Mononuclear cell (primary cell): ENCODE measurements at regions not wholly inside any gene's neighbourhood (a gene's known extent, or its start where the extent isn't known, plus 50 kb on each side); places are given as distances from the start of the nearest gene placed in this dataset.
"Not testable (repeated sequence)": the region's sequence is repeated elsewhere in the genome, so short reads cannot be mapped to it uniquely, and the experiment has no call there.

Experiments
- H3K27me3 ChIP-seq: 2 replicates; pipeline ENCODE4 v1.6.0; 2011; ENCODE audit warnings: low read length, control low read depth; ENCODE audit not compliant: insufficient read depth
- H3K4me1 ChIP-seq: 2 replicates; pipeline ENCODE4 v1.5.1; 2011; ENCODE audit warnings: mild to moderate bottlenecking, low read length, control low read depth; ENCODE audit not compliant: insufficient read depth
- H3K4me3 ChIP-seq: 2 replicates; pipeline ENCODE4 v1.5.1; 2011; ENCODE audit warnings: mild to moderate bottlenecking, low read length, moderate library complexity
- H3K9me3 ChIP-seq: 2 replicates; pipeline ENCODE4 v1.5.1; 2011; ENCODE audit warnings: low read depth, mild to moderate bottlenecking, control low read depth, low read length

DNA sequence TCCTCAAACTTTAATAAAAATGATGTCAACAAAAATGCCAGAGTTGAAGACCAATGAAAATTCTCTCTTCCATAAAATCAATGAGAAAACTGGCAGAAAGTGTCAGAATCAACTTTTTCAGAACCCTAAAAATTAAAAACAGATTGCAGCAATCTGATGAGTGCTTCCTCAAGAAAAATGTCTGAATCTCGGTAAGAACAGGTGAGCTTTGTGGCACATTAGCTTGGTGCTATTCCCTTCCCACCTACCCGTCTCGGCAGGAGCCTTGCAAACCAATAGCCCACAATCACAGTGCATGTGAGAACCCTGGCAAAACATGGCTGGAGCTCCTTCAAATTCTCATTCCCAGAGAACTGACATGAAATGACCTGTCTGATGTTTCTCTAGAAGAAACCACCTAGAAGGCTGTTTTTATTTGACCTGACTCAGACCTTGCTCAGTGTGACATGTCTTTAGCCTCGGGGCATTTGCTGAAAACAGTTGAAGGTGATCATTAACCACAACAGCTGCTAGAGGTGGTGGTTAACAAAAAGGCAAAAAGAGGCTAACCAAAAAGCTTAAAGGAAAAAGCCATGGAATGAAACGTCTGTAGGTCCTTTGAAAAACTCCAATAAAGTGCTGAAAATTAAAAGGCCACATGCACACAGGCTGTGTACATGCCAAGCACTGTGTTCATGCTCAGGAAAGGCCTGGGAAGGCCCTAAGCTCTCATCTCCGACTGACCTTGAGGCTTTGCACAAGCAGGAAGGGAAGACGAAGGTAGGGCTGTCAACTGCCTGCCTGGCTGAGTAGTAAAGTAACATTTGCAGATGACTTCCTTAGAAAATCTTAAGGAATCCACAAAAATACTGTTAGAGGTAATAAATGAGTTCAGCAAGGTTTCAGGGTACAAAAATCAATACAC lies 253.0 kb upstream of the NSMCE3 start:
- Histone ChIP-seq H3K4me3 (no peak overlapping the region), H3K27me3 (no peaks in the 10 kb centered on the region), H3K4me1 (no peaks in the 10 kb centered on the region)

DNA sequence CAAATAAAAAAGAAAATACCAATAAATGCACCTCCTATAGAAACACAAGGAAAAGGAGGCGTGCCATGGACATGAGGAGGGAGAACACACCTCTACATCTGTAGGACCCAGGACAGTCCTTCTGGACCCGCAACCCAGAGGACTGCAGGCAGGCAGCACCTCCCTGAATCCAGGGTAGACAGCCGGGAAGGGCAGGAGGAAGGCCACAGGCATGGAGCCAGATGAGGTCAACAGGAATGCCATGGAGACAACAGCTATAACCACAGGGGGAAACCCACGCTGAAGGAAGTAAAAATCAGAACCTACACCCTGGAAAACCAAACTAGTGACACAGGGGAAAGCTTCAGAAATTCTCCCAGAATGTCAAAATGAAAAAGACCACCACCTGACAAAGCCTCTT lies 248.8 kb upstream of the NSMCE3 start:
- no peaks in the 10 kb centered on the region for H3K27me3 ChIP-seq

More for the DNA sequence above, 253.0 kb upstream of the NSMCE3 start:
- H3K9me3 ChIP-seq, result no peaks in the 10 kb centered on the region

DNA sequence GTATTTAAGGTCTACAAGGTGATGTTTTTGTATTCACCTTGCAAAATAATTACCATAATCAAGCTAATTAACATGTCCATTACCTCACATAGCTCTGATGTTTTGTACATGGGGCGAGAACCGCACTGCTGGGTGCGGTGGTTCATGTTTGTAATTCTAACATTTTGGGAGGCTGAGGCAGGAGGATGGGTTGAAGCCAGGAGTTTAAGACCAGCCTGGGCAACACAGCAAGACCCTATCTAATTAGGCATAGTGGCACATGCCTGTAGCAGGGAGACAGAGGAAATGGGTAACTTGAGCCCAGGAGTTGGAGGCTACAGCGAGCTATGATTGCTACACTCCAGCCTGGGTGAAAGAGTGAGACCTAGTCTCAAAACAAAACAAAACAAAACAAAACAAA lies 248.2 kb upstream of the NSMCE3 start:
- Histone ChIP-seq H3K4me3 (no peak overlapping the region), H3K27me3 (no peaks in the 10 kb centered on the region), H3K4me1 (no peaks in the 10 kb centered on the region), H3K9me3 (no peaks in the 10 kb centered on the region)

More for the DNA sequence above, 248.8 kb upstream of the NSMCE3 start:
- Histone ChIP-seq H3K9me3 (no peaks in the 10 kb centered on the region), H3K4me1 (no peaks in the 10 kb centered on the region), H3K4me3 (no peak overlapping the region)

DNA sequence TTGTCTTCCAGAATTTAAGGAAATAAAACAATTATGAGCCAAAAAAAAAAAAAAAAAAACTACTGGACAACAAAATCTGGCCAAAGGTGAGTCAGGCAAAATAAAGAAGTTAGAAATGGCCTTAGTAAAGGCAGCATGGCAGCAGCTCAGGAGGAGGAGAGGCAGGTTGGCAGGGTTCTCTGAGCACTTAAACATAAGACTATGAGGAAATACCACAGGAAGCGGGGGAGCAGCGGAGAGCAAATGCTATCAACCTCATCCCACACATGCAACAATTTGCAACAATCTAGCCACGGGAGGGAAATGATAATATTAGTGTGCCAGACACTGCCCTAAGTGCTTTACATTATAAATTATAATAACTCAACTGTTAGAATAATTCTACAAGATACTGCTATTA lies 247.3 kb upstream of the NSMCE3 start:
- no peaks in the 10 kb centered on the region for H3K4me1 ChIP-seq
- no peak overlapping the region for H3K4me3 ChIP-seq
- H3K27me3 ChIP-seq, result no peaks in the 10 kb centered on the region
- no peaks in the 10 kb centered on the region for H3K9me3 ChIP-seq

DNA sequence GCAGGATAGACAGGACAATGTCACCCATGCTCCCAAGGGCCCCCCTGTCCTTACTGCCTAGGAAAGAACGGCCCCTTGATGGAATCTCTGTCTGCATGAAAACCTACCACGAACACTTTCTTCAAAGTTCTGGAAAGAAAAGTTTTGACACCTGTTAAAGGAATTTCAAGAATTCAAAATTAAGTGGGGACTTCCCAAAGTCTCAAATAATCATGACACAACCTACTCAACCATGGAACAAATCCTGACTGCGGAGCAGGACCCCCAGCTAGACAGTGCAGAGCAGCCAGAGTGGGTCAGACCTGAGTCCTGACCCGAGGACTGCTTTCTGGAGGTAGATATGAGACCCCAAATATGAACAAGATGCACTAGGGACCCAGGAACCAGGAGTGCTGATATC lies 245.3 kb upstream of the NSMCE3 start:
- Histone ChIP-seq H3K4me1 (no peaks in the 10 kb centered on the region), H3K9me3 (no peaks in the 10 kb centered on the region), H3K4me3 (no peak overlapping the region), H3K27me3 (no peaks in the 10 kb centered on the region)

DNA sequence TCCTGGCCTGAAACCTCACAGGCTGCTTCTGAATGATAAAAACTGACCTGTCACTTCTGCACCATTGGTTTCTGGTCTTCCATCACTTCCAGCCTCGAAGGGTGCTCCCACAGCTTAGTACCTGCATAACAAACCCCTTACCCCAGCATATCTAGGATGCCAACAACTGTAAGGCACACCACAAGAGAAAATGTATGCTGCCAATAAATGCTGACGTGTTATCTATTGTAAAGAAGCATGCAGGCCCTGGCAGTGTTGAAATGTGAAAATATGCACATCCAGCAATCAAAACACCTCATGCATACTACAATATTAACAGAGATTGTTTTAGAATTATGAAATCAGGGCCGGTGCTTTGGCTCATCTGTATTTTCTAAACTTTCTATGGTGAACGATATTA lies 242.0 kb upstream of the NSMCE3 start:
- no peaks in the 10 kb centered on the region for H3K9me3 ChIP-seq
- H3K4me1 ChIP-seq, result no peaks in the 10 kb centered on the region
- no peaks in the 10 kb centered on the region for H3K27me3 ChIP-seq
- H3K4me3 ChIP-seq, result no peak overlapping the region

DNA sequence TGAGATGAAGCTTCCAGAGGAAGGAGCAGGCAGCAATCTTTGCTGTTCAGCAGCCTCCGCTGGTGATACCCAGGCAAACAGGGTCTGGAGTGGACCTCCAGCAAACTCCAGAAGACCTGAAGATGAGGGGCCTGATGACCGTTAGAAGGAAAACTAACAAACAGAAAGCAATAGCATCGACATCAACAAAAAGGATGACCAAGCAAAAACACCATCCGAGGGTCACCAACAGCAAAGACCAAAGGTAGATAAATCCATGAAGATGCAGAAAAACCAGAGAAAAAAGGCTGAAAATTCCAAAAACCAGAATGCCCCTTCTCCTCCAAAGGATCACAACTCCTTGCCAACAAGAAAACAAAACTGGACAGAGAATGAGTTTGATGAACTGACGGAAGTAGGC lies 235.9 kb upstream of the NSMCE3 start:
- not testable (repeated sequence) for H3K27me3 ChIP-seq, H3K4me1 ChIP-seq, H3K9me3 ChIP-seq, H3K4me3 ChIP-seq

DNA sequence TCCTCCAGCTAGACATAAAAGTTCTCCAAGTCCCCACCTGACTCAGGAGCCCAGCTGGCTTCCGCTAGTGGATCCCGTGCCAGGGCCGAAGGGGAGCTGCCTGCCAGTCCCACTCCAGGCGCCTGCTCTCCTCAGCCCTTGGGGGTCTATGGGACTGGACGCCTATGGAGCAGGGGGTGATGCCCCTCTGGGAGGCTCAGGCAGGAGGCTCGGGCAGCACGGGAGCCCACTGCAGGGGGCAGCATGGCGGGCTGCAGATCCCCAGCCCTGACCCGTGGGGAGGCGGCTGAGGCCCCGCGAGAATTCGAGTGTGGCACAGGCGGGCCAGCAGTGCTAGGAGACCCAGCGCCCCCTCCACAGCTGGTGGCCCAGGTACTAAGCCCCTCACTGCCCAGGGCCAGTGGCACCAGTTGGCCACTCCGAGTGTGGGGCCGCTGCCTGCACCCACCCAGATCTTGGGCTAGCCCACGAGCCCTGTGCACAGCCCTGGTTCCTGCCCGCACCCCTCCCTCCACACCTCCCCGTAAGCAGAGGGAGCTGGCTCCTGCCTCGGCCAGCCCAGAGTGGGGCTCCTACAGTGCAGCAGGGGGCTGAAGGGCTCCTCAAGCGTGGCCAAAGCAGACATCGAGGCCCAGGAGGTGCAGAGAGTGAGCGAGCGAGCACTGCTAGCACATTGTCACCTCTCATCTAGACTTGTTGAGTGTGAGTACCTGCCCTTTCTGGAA lies 221.3 kb upstream of the NSMCE3 start:
- Histone ChIP-seq H3K9me3 (no peaks in the 10 kb centered on the region), H3K4me1 (no peaks in the 10 kb centered on the region), H3K4me3 (no peak overlapping the region), H3K27me3 (no peaks in the 10 kb centered on the region)

DNA sequence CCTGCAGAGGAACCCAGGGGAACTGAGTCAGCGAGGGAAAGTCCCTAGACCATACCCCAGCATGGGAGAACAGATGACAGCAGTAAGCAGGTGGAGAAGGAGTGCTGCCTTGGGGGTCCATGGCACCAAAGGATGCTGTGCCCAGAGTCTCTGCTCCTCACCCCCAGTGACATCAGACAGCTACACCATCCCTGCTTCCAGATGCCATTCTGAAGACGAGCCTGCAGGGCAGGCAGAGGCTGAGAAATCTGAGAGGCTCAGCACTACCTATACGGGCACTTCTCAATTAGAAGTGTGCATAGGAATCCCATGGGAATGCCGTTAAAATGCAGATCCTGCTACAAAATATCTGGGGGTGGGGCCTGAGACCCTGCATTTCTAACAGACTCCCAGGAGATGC lies 211.3 kb upstream of the NSMCE3 start:
- no peaks in the 10 kb centered on the region for H3K9me3 ChIP-seq
- no peak overlapping the region for H3K4me3 ChIP-seq
- no peaks in the 10 kb centered on the region for H3K27me3 ChIP-seq
- H3K4me1 ChIP-seq, result no peaks in the 10 kb centered on the region

DNA sequence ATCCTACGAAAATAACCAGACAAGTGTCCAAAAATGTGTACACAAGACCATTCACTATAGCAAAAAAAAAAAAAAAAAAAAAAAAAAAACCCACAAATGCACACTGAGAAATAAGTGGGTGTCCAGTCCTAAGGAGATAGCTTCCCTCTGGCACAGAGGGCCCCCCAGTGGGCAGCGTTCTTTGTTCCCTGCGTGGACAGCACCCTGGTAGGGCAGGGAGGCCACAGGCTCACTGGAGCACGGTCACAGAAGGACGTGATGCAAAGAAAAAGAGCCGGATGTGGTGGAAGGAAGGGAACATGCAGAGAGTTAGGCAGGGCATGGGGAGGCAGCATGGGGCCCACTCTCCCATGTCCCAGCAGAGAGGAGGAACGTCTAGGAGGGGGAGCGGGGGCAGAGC lies 210.7 kb upstream of the NSMCE3 start:
- no peaks in the 10 kb centered on the region for H3K9me3 ChIP-seq
- no peak overlapping the region for H3K4me3 ChIP-seq
- H3K27me3 ChIP-seq, result no peaks in the 10 kb centered on the region
- H3K4me1 ChIP-seq, result no peaks in the 10 kb centered on the region

DNA sequence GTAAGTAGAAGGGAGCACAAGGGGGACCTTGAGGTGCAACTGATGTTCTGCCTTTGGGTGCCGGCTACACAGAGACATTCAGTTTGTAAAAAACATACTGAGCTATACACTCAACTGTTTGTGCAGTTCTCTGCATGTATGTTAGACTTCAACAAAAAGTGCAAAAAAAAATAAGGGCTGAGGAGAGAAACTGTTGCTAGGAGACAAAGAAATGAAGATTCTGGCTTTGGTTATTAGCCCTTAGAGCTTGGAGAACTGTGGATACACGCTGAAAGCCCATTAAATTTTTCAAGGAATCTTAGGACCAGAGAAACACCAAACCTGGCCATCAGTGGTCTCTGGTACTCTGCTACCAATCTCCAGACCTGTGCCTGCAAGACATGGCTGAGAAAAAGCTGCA lies 207.6 kb upstream of the NSMCE3 start:
- Histone ChIP-seq H3K9me3 (no peaks in the 10 kb centered on the region), H3K4me3 (no peak overlapping the region), H3K27me3 (no peaks in the 10 kb centered on the region), H3K4me1 (no peaks in the 10 kb centered on the region)

DNA sequence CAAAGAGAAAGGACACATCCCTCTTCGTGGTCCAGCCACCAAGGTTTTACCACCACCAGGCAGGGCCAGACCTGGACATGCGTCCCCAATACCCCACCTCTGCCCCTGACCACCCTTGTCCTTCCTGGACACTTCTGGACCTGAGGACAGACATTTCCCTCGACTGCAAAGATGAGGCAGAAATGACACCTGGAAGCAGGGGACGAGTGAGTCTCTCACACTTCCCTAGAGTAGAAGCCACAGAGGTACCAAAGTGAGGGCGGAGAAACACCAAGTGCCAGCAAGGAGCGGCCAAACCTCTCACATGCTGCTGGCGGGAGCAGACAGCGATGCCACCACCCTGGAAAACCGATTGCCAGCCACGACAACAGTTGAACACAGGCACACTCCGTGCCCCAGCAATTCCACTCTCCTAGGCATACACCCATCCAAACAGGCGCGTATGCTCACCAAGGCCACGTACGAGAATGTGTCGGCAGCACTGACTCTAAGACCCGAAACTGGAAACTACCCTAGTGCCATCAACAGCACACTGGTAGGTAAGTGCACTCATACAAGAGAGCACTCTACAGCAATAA lies 207.0 kb upstream of the NSMCE3 start:
- Histone ChIP-seq H3K27me3 (no peaks in the 10 kb centered on the region), H3K4me1 (no peaks in the 10 kb centered on the region), H3K4me3 (no peak overlapping the region), H3K9me3 (no peaks in the 10 kb centered on the region)

DNA sequence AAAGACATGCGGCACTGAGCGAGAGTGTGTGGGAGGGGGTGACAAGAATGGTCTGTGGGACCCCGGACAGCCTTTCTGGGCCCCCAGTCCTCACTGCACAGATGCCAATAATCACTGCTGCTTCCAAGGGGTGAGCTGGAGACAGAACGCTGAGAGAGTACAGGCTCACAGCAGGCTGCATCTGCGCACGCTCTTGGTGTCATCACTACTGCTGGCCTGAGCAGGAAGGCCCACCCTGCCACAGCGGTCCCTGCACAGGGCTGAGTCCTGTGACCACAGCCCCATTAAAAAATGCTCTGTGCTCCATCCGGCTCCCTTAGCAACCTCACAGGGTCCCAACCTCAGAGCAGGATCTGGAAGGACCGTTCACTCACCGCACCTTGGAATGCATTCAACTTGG lies 205.5 kb upstream of the NSMCE3 start:
- Histone ChIP-seq H3K27me3 (no peaks in the 10 kb centered on the region), H3K4me1 (no peaks in the 10 kb centered on the region), H3K9me3 (no peaks in the 10 kb centered on the region), H3K4me3 (no peak overlapping the region)

DNA sequence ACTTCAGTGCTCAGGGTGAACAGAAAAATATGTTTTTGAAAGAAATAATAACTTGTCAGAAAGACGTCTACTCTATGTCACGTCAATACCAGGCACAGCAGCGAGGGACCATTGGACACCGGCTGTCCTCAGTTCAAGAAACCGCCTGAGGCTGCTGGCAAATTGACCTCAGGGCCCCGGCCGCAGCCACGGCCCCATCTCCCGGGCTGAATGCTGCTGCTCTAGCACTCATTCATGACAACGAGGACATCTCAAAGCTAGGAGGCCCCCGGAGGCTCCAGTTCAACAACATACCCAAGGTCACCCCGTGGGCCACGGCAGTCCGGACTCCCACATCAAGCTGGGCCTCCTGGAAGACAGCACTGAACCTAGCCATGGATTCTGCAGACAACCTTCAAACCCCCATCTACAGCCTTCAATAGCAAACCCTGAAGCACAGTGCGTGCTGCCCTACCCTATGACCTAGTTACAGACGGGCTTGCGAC lies 204.0 kb upstream of the NSMCE3 start:
- H3K9me3 ChIP-seq, result no peaks in the 10 kb centered on the region
- no peaks in the 10 kb centered on the region for H3K4me1 ChIP-seq
- H3K4me3 ChIP-seq, result no peak overlapping the region
- H3K27me3 ChIP-seq, result no peaks in the 10 kb centered on the region

DNA sequence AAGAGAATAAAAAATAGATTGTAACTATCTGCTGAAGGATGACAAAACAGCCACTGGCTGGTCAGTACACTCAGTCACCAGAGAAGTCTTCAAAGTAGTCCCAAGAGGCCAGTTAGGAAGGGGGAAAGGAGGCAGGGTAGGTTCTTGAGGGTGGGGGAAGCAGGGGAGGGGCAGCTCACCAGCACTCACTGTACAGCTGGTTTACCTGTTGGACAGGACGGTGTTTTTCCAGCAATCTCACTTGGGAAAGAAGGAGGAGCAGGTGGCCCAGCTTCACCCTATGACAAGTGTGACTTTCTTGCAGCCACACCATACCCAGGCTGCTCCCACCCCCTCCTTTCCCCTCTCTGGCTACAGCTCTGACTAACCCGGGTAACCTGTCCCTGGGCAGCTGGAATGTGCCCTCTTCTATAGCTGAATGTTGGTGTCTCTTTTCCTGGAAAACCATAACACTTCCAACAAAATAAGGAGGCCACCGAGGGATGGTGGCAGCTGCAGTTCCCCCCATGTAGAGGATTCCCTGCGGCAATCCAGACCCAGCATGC lies 203.4 kb upstream of the NSMCE3 start:
- Histone ChIP-seq H3K9me3 (no peaks in the 10 kb centered on the region), H3K27me3 (no peaks in the 10 kb centered on the region), H3K4me3 (no peak overlapping the region), H3K4me1 (no peaks in the 10 kb centered on the region)
